ENCODE measurements at regions not wholly inside any gene's neighbourhood (a gene's known extent, or its start where the extent isn't known, plus 50 kb on each side); places are given as distances from the start of the nearest gene placed in this dataset.

DNA sequence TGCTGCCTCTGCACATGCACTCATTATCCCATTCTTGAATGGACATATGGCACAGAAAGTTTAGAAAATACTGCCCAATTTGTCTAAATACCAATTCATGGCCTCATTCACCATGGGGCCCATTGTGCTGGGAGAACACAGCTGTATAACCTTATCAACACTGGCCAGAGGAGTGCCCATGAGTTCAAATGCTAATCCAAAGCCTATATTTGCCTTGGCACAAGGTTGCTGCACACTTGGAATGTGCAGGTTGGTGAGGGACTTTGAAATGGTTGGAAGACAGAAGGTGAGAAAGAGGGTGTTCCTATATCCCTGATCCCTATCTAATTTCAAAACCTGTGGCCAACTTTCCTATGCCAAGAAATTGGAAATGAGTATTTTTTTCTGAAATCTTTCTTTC, 693.9 kb upstream of the ID2 start:
- ChIA-PET CTCF (no interaction called here), POLR2A (ENCODE audit: low non-redundant PET) (no interaction called here)
- no peak for DNase-seq (ENCODE audit: low spot score)
- Histone ChIP-seq H3K4me3 (ENCODE audit: low read depth, low read length, poor library complexity, severe bottlenecking) (no peak overlapping the region), H3K36me3 (ENCODE audit: insufficient read depth, low read length, poor library complexity, severe bottlenecking) (no peaks in the 10 kb centered on the region), H3K27me3 (replicated peaks; ENCODE audit: insufficient read depth, low read depth, low read length, poor library complexity) (no peaks in the 10 kb centered on the region), H3K4me1 (ENCODE audit: insufficient read depth, low read length, poor library complexity, severe bottlenecking) (no peaks in the 10 kb centered on the region), H3K27ac (ENCODE audit: low read depth, low read length, poor library complexity, severe bottlenecking) (no peak overlapping the region), H3K9me3 (ENCODE audit: low read depth, low read length, poor library complexity, severe bottlenecking) (no peaks in the 10 kb centered on the region)
- BruUV-seq (replicated peaks): no TSS peak
- intact Hi-C loops (cut with micrococcal nuclease; ENCODE audit: unreplicated experiment): no loop called here
- TF ChIP-seq EZH2 (IDR thresholded peaks at IDR 0.05; ENCODE audit: borderline replicate concordance, low read depth, low read length, poor library complexity, severe bottlenecking): no peak
- TF ChIP-seq, protein P1, sequence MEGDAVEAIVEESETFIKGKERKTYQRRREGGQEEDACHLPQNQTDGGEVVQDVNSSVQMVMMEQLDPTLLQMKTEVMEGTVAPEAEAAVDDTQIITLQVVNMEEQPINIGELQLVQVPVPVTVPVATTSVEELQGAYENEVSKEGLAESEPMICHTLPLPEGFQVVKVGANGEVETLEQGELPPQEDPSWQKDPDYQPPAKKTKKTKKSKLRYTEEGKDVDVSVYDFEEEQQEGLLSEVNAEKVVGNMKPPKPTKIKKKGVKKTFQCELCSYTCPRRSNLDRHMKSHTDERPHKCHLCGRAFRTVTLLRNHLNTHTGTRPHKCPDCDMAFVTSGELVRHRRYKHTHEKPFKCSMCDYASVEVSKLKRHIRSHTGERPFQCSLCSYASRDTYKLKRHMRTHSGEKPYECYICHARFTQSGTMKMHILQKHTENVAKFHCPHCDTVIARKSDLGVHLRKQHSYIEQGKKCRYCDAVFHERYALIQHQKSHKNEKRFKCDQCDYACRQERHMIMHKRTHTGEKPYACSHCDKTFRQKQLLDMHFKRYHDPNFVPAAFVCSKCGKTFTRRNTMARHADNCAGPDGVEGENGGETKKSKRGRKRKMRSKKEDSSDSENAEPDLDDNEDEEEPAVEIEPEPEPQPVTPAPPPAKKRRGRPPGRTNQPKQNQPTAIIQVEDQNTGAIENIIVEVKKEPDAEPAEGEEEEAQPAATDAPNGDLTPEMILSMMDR (conservative IDR thresholded peaks at IDR 0.05; ENCODE audit: low read depth, low read length): no peak

DNA sequence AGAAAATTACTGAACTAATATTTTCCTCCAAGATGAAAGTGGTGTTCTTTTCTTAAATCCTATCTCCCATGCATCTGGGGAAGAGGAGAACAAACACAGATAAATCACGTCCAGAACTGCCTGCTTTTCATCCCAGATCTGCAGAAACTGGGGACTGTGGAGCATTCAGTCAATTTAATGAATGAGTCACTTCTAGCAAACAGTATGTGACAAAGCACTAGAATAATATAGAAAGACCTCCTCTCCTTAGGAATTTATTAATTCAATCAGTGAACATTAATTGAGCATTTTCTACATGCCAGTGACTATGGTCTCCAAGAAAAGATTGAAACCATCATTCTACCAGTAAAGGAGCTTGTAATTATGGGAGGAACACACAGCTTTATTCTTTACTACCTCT, 693.4 kb upstream of the ID2 start:
- Histone ChIP-seq H3K4me1 (ENCODE audit: insufficient read depth, low read length, poor library complexity, severe bottlenecking) (no peaks in the 10 kb centered on the region), H3K27ac (ENCODE audit: low read depth, low read length, poor library complexity, severe bottlenecking) (no peak overlapping the region), H3K4me3 (ENCODE audit: low read depth, low read length, poor library complexity, severe bottlenecking) (no peak overlapping the region), H3K27me3 (replicated peaks; ENCODE audit: insufficient read depth, low read depth, low read length, poor library complexity) (no peaks in the 10 kb centered on the region), H3K9me3 (ENCODE audit: low read depth, low read length, poor library complexity, severe bottlenecking) (no peaks in the 10 kb centered on the region), H3K36me3 (ENCODE audit: insufficient read depth, low read length, poor library complexity, severe bottlenecking) (no peaks in the 10 kb centered on the region)
- intact Hi-C loops (cut with micrococcal nuclease; ENCODE audit: unreplicated experiment): no loop called here
- ChIA-PET CTCF (no interaction called here), POLR2A (ENCODE audit: low non-redundant PET) (no interaction called here)
- BruUV-seq (replicated peaks): no TSS peak
- DNase-seq (ENCODE audit: low spot score): no peak
- no peak for TF ChIP-seq EZH2 (IDR thresholded peaks at IDR 0.05; ENCODE audit: borderline replicate concordance, low read depth, low read length, poor library complexity, severe bottlenecking)
- TF ChIP-seq, protein P1 (conservative IDR thresholded peaks at IDR 0.05; ENCODE audit: low read depth, low read length): no peak

DNA sequence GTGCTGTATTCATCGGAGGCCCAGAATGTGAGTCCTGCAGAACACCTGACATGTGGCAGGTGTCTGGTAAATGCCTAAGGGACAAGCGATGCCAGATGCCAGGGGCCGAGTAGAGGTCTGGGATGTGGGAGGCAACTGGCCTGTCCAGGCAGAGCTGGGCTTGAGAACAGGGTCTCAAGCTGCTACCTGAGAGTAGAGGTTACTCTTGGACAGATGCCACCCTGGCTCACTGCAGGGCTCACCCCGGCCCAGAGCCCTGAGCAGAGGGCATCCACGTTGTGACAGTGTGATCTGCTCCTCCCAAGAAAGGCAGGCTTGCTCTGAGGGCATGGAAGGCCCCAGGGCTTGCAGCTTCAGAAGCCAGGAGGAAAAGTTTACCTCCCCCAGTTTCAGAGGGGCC, 692.0 kb upstream of the ID2 start:
- intact Hi-C loops (cut with micrococcal nuclease; ENCODE audit: unreplicated experiment): no loop called here
- H3K4me1 ChIP-seq (ENCODE audit: insufficient read depth, low read length, poor library complexity, severe bottlenecking): no peaks in the 10 kb centered on the region
- no TSS peak for BruUV-seq (replicated peaks)
- DNase-seq (ENCODE audit: low spot score): no peak
- H3K27me3 ChIP-seq (replicated peaks; ENCODE audit: insufficient read depth, low read depth, low read length, poor library complexity): no peaks in the 10 kb centered on the region
- no peak overlapping the region for H3K4me3 ChIP-seq (ENCODE audit: low read depth, low read length, poor library complexity, severe bottlenecking)
- TF ChIP-seq, protein P1 (conservative IDR thresholded peaks at IDR 0.05; ENCODE audit: low read depth, low read length): no peak
- TF ChIP-seq EZH2 (IDR thresholded peaks at IDR 0.05; ENCODE audit: borderline replicate concordance, low read depth, low read length, poor library complexity, severe bottlenecking): no peak
- CTCF ChIA-PET: interaction anchor here (0.5 kb wide), 1 partner anchor 1289 kb away, joined by 3 read pairs; no protein-coding TSS in a partner anchor
- POLR2A ChIA-PET (ENCODE audit: low non-redundant PET): no interaction called here
- no peaks in the 10 kb centered on the region for H3K9me3 ChIP-seq (ENCODE audit: low read depth, low read length, poor library complexity, severe bottlenecking)
- H3K36me3 ChIP-seq (ENCODE audit: insufficient read depth, low read length, poor library complexity, severe bottlenecking): no peaks in the 10 kb centered on the region
- no peak overlapping the region for H3K27ac ChIP-seq (ENCODE audit: low read depth, low read length, poor library complexity, severe bottlenecking)
